ENCODE measurements at regions not wholly inside any gene's neighbourhood (a gene's known extent, or its start where the extent isn't known, plus 50 kb on each side); places are given as distances from the start of the nearest gene placed in this dataset.

DNA sequence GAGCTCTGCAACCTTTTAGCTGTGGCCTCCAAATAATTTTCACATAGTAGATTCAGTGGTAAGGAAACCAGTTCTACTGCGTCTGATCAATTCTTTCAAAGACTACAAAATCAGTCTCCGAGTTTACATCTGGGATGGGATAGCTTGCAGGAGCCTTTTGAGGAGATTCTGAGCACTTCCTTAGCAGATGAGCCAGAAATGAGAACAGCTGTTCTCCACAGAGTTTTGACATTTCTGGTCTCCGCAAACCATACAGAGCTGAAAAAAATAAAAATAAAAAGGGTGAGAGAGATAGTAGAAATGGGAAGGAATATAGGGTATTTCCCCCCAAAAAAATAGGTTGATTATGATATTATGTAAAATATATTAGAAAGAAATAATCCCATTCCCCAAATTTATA lies 119.3 kb downstream of the LYPLAL1 start:
- Histone ChIP-seq H3K36me3 (ENCODE audit: control insufficient read depth, insufficient read depth, low read length) (no peaks in the 10 kb centered on the region), H3K27me3 (replicated peaks; ENCODE audit: control insufficient read depth, insufficient read depth, low read length) (no peaks in the 10 kb centered on the region), H3K4me3 (replicated peaks; ENCODE audit: low read depth, low read length) (no peak overlapping the region)
- DNase-seq (ENCODE audit: extremely low read depth, insufficient read length), result no peak
- TF ChIP-seq, protein P1, sequence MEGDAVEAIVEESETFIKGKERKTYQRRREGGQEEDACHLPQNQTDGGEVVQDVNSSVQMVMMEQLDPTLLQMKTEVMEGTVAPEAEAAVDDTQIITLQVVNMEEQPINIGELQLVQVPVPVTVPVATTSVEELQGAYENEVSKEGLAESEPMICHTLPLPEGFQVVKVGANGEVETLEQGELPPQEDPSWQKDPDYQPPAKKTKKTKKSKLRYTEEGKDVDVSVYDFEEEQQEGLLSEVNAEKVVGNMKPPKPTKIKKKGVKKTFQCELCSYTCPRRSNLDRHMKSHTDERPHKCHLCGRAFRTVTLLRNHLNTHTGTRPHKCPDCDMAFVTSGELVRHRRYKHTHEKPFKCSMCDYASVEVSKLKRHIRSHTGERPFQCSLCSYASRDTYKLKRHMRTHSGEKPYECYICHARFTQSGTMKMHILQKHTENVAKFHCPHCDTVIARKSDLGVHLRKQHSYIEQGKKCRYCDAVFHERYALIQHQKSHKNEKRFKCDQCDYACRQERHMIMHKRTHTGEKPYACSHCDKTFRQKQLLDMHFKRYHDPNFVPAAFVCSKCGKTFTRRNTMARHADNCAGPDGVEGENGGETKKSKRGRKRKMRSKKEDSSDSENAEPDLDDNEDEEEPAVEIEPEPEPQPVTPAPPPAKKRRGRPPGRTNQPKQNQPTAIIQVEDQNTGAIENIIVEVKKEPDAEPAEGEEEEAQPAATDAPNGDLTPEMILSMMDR (IDR thresholded peaks at IDR 0.05; ENCODE audit: insufficient read depth, low read length, poor library complexity, severe bottlenecking), result no peak

DNA sequence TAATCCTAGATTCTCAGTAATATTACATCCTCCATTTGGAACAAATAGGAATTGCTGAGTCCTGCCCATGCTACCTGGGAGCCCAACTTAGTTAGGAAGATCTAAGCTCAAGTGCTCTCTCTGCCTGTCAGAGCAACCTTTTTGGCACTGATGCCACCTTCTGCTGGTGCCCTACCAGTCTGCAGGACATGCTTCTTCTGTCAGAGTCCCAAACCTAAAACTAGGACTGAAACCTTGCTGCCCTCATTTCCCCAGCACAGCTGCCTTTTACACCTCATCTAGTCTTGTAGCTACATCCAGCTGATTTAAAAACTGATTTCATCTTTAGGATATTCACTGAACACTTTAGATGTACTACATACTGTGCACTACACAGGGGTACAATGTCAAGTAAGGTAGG lies 118.7 kb downstream of the LYPLAL1 start:
- Histone ChIP-seq H3K36me3 (ENCODE audit: control insufficient read depth, insufficient read depth, low read length) (no peaks in the 10 kb centered on the region), H3K4me3 (replicated peaks; ENCODE audit: low read depth, low read length) (no peak overlapping the region), H3K27me3 (replicated peaks; ENCODE audit: control insufficient read depth, insufficient read depth, low read length) (no peaks in the 10 kb centered on the region)
- TF ChIP-seq, protein P1 (IDR thresholded peaks at IDR 0.05; ENCODE audit: insufficient read depth, low read length, poor library complexity, severe bottlenecking), result no peak
- DNase-seq (ENCODE audit: extremely low read depth, insufficient read length), result no peak

DNA sequence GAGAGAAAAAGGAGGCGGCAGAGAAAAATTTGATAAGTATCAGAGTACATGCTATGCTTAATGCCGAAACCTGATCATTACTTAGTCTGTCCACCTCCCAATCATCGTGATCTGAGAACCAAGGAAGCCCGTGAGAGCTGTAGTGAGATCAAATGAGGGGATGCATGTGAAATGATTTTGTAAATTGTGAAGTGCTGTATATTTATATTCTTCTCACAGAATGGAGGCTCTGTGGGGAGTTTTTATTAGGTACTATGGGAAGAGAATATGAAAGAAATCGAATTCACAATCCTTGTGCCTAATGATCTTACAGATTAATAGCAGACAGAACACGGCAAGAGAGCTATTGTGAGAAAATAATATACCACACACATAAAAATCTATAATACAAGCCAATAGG lies 115.5 kb downstream of the LYPLAL1 start:
- no peaks in the 10 kb centered on the region for H3K36me3 ChIP-seq (ENCODE audit: control insufficient read depth, insufficient read depth, low read length)
- TF ChIP-seq, protein P1 (IDR thresholded peaks at IDR 0.05; ENCODE audit: insufficient read depth, low read length, poor library complexity, severe bottlenecking), result no peak
- H3K4me3 ChIP-seq (replicated peaks; ENCODE audit: low read depth, low read length), result no peak overlapping the region
- DNase-seq (ENCODE audit: extremely low read depth, insufficient read length), result no peak
- no peaks in the 10 kb centered on the region for H3K27me3 ChIP-seq (replicated peaks; ENCODE audit: control insufficient read depth, insufficient read depth, low read length)

DNA sequence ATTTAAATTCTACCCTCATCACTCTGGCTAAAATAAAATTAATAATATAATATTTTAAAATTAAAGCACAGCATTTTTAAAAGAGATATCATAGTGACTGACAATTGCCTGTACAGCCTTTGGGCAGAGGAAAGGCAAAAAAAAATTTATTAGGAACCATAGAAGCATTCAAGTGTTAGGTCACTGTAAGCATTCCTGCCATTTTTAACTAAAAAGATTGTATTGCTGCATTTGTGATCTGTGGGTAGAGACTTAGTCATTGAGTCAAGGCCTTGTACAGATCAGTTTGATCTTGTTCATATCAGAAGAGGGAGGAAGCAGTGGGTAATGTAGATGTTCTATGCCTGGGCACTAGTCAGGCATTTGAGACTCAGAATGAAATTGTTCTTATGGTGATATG lies 109.9 kb downstream of the LYPLAL1 start:
- H3K36me3 ChIP-seq (ENCODE audit: control insufficient read depth, insufficient read depth, low read length), result no peaks in the 10 kb centered on the region
- H3K27me3 ChIP-seq (replicated peaks; ENCODE audit: control insufficient read depth, insufficient read depth, low read length), result no peaks in the 10 kb centered on the region
- DNase-seq (ENCODE audit: extremely low read depth, insufficient read length), result no peak
- H3K4me3 ChIP-seq (replicated peaks; ENCODE audit: low read depth, low read length), result no peak overlapping the region
- TF ChIP-seq, protein P1 (IDR thresholded peaks at IDR 0.05; ENCODE audit: insufficient read depth, low read length, poor library complexity, severe bottlenecking), result no peak

DNA sequence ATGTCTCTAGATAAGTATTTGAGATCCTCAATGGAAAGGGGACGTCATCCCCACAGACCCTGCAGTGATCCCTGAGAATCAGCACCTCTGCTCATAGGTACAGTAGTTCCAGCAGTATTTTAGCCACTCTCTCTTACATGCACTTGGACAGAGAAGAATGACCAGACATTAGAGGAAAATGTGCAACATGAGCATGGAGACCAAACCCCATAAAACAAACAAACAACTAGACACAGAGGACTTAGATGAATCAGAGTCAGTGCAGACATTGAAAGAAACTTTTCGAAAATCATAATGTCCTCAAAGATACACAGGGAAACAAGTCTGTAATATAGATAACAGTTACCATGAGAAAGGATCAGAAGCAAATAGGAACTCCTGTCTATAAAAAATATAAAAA lies 108.2 kb downstream of the LYPLAL1 start:
- H3K27me3 ChIP-seq (replicated peaks; ENCODE audit: control insufficient read depth, insufficient read depth, low read length), result no peaks in the 10 kb centered on the region
- TF ChIP-seq, protein P1 (IDR thresholded peaks at IDR 0.05; ENCODE audit: insufficient read depth, low read length, poor library complexity, severe bottlenecking), result no peak
- DNase-seq (ENCODE audit: extremely low read depth, insufficient read length), result no peak
- no peak overlapping the region for H3K4me3 ChIP-seq (replicated peaks; ENCODE audit: low read depth, low read length)
- H3K36me3 ChIP-seq (ENCODE audit: control insufficient read depth, insufficient read depth, low read length), result no peaks in the 10 kb centered on the region

All from GM06990 (cell line).